ENCODE measurements at regions not wholly inside any gene's neighbourhood (a gene's known extent, or its start where the extent isn't known, plus 50 kb on each side); places are given as distances from the start of the nearest gene placed in this dataset.

- TF ChIP-seq ZBTB43 (CRISPR knock-in tag; conservative IDR thresholded peaks at IDR 0.05), result no peak
- TF ChIP-seq RELA (CRISPR knock-in tag; IDR thresholded peaks at IDR 0.05), result no peak
- TF ChIP-seq RFX3 (CRISPR knock-in tag; IDR thresholded peaks at IDR 0.05), result no peak
- no peak for TF ChIP-seq RNF2 (conservative IDR thresholded peaks at IDR 0.05; ENCODE audit: low read depth)
Observed at GRCh38 chr5:173730632-173731298, 114.3 kb upstream of the BOD1 start (continued).

- Histone ChIP-seq H3K4me3 (replicated peaks in 1 of 3; ENCODE audit: insufficient read depth in 1 of 3, low read depth in 2 of 3, low read length in 3 of 3) (no peak overlapping the region), H4K20me1 (ENCODE audit: insufficient read depth, low read length) (no peaks in the 10 kb centered on the region), H3K27ac (ENCODE audit: extremely low read length, insufficient read depth, low read length) (no peak overlapping the region), H3K79me2 (ENCODE audit: insufficient read depth, low read length) (no peaks in the 10 kb centered on the region), H3K4me1 (ENCODE audit: insufficient read depth, low read length) (peaks cover 44% of the 10 kb centered on the region), H3K9ac (ENCODE audit: insufficient read depth, low read depth, low read length) (no peak overlapping the region), H3K36me3 (replicated peaks in 1 of 2; ENCODE audit: control insufficient read depth in 1 of 2, insufficient read depth in 2 of 2, low read length in 2 of 2) (no peaks in the 10 kb centered on the region), H2AFZ (ENCODE audit: low read length) (no peak overlapping the region), H3K4me2 (ENCODE audit: low read depth, low read length) (no peak overlapping the region), H3K9me3 (ENCODE audit: low read length) (no peaks in the 10 kb centered on the region), H3K27me3 (ENCODE audit: control insufficient read depth in 1 of 2, insufficient read depth in 2 of 2, low read length in 2 of 2) (no peaks in the 10 kb centered on the region)
- FAIRE-seq, result no peak
- WGBS (ENCODE audit: low lambda C conversion rate), result 62% methylated on average over 5 of the region's 5 CpGs
- ChIA-PET CTCF (ENCODE audit: low intra/inter-chr PET ratio, low total read pairs) (interaction anchor here (1.0 kb wide), 1 partner anchor 114 kb away, joined by 4 read pairs; no protein-coding TSS in a partner anchor), POLR2A (no interaction called here)
- in situ Hi-C loops (cut with HindIII; ENCODE audit: extremely low pct_ligation_motif_present, low pct_unique_long_range_greater_than_20kb), result no loop called here
- intact Hi-C loops (cut with micrococcal nuclease; ENCODE audit: unreplicated experiment), result no loop called here
- DNase-seq (ENCODE audit: low spot score), result no peak
- no peak for ATAC-seq
- BruUV-seq (replicated peaks), result no TSS peak
- TF ChIP-seq GLMP (CRISPR knock-in tag; IDR thresholded peaks at IDR 0.05; ENCODE audit: borderline replicate concordance) (no peak), ERF (CRISPR knock-in tag; IDR thresholded peaks at IDR 0.05) (no peak), ZNF724P (CRISPR knock-in tag; IDR thresholded peaks at IDR 0.05; ENCODE audit: borderline replicate concordance) (no peak), ATF3 (CRISPR knock-in tag; IDR thresholded peaks at IDR 0.05) (no peak), EZH2 (conservative IDR thresholded peaks at IDR 0.05; ENCODE audit: low read depth, low read length) (no peak), CENPBD1 (CRISPR knock-in tag; IDR thresholded peaks at IDR 0.05; ENCODE audit: borderline replicate concordance, low read depth) (no peak), MTF2 (CRISPR knock-in tag; IDR thresholded peaks at IDR 0.05; ENCODE audit: borderline replicate concordance) (no peak), ZNF326 (CRISPR knock-in tag; IDR thresholded peaks at IDR 0.05; ENCODE audit: borderline replicate concordance) (no peak), KLF11 (CRISPR knock-in tag; IDR thresholded peaks at IDR 0.05) (no peak), ZBTB39 (CRISPR knock-in tag; IDR thresholded peaks at IDR 0.05) (no peak), MED1 (CRISPR knock-in tag; IDR thresholded peaks at IDR 0.05) (no peak), HOMEZ (CRISPR knock-in tag; IDR thresholded peaks at IDR 0.05; ENCODE audit: low read depth) (no peak), ZNF644 (CRISPR knock-in tag; IDR thresholded peaks at IDR 0.05; ENCODE audit: low read depth) (no peak), ARID2 (CRISPR knock-in tag; IDR thresholded peaks at IDR 0.05; ENCODE audit: borderline replicate concordance) (no peak)
Observed at GRCh38 chr5:173733021-173733420, 116.6 kb upstream of the BOD1 start.

All from HepG2 (cell line).